ENCODE measurements at regions not wholly inside any gene's neighbourhood (a gene's known extent, or its start where the extent isn't known, plus 50 kb on each side); places are given as distances from the start of the nearest gene placed in this dataset.

- Histone ChIP-seq H3K4me1 (ENCODE audit: control insufficient read depth in 3 of 3, insufficient read depth in 3 of 3, low read length in 3 of 3) (no peaks in the 10 kb centered on the region), H3K9ac (ENCODE audit: low read depth in 1 of 3, low read length in 3 of 3) (no peak overlapping the region), H3K36me3 (ENCODE audit: control insufficient read depth in 3 of 3, insufficient read depth in 3 of 3, low read length in 3 of 3) (no peaks in the 10 kb centered on the region), H3K4me3 (ENCODE audit: low read length in 3 of 3) (no peak overlapping the region), H3K9me3 (ENCODE audit: control insufficient read depth in 3 of 3, low read length in 3 of 3) (no peaks in the 10 kb centered on the region), H3K27ac (ENCODE audit: low read depth, low read length) (no peak overlapping the region), H3K27me3 (ENCODE audit: control insufficient read depth in 3 of 3, insufficient read depth in 3 of 3, low read length in 3 of 3) (no peaks in the 10 kb centered on the region)
Measured at GRCh38 chr13:56378566-56378965, 762.2 kb upstream of the PRR20A start.

- Histone ChIP-seq H3K9ac (ENCODE audit: low read depth in 1 of 3, low read length in 3 of 3) (no peak overlapping the region), H3K36me3 (ENCODE audit: control insufficient read depth in 3 of 3, insufficient read depth in 3 of 3, low read length in 3 of 3) (no peaks in the 10 kb centered on the region), H3K4me1 (ENCODE audit: control insufficient read depth in 3 of 3, insufficient read depth in 3 of 3, low read length in 3 of 3) (no peaks in the 10 kb centered on the region), H3K27ac (ENCODE audit: low read depth, low read length) (no peak overlapping the region), H3K27me3 (ENCODE audit: control insufficient read depth in 3 of 3, insufficient read depth in 3 of 3, low read length in 3 of 3) (no peaks in the 10 kb centered on the region), H3K9me3 (ENCODE audit: control insufficient read depth in 3 of 3, low read length in 3 of 3) (no peaks in the 10 kb centered on the region), H3K4me3 (ENCODE audit: low read length in 3 of 3) (no peak overlapping the region)
Measured at GRCh38 chr13:56393549-56393948, 747.2 kb upstream of the PRR20A start.

- Histone ChIP-seq H3K27ac (ENCODE audit: low read depth, low read length) (no peak overlapping the region), H3K9ac (ENCODE audit: low read depth in 1 of 3, low read length in 3 of 3) (no peak overlapping the region), H3K4me3 (ENCODE audit: low read length in 3 of 3) (no peak overlapping the region), H3K9me3 (ENCODE audit: control insufficient read depth in 3 of 3, low read length in 3 of 3) (peaks cover 0 to 2% (median 0%) of the 10 kb centered on the region in 3 donors), H3K36me3 (ENCODE audit: control insufficient read depth in 3 of 3, insufficient read depth in 3 of 3, low read length in 3 of 3) (no peaks in the 10 kb centered on the region), H3K27me3 (ENCODE audit: control insufficient read depth in 3 of 3, insufficient read depth in 3 of 3, low read length in 3 of 3) (no peaks in the 10 kb centered on the region), H3K4me1 (ENCODE audit: control insufficient read depth in 3 of 3, insufficient read depth in 3 of 3, low read length in 3 of 3) (no peaks in the 10 kb centered on the region)
Measured at GRCh38 chr13:56396318-56396717, 744.4 kb upstream of the PRR20A start.

DNA sequence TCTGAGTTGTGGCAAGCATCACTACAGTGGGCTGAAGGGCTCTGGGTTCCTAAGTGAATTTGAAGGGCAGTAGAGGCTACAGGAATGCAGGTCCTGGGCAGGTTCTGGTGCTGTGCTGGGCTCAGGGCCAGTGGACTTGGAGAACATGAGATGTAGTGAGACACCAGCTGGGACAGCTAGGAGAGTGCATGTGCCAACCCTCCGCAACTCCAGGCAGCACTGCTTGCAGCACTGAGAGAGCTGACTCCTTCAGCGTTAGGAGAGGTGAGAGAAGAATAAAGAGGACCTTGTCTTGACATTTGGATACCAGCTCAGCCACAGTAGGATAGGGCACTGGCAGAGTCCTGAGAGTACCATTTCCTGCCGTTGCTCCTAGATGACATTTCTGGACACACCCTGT, 739.9 kb upstream of the PRR20A start:
- no peak overlapping the region for H3K9ac ChIP-seq (ENCODE audit: low read depth in 1 of 3, low read length in 3 of 3)
- H3K36me3 ChIP-seq (ENCODE audit: control insufficient read depth in 3 of 3, insufficient read depth in 3 of 3, low read length in 3 of 3): no peaks in the 10 kb centered on the region
- H3K27ac ChIP-seq (ENCODE audit: low read depth, low read length): no peak overlapping the region
- H3K27me3 ChIP-seq (ENCODE audit: control insufficient read depth in 3 of 3, insufficient read depth in 3 of 3, low read length in 3 of 3): no peaks in the 10 kb centered on the region
- no peaks in the 10 kb centered on the region for H3K4me1 ChIP-seq (ENCODE audit: control insufficient read depth in 3 of 3, insufficient read depth in 3 of 3, low read length in 3 of 3)
- no peak overlapping the region for H3K4me3 ChIP-seq (ENCODE audit: low read length in 3 of 3)
- peaks cover 0 to 2% (median 2%) of the 10 kb centered on the region in 3 donors for H3K9me3 ChIP-seq (ENCODE audit: control insufficient read depth in 3 of 3, low read length in 3 of 3)

DNA sequence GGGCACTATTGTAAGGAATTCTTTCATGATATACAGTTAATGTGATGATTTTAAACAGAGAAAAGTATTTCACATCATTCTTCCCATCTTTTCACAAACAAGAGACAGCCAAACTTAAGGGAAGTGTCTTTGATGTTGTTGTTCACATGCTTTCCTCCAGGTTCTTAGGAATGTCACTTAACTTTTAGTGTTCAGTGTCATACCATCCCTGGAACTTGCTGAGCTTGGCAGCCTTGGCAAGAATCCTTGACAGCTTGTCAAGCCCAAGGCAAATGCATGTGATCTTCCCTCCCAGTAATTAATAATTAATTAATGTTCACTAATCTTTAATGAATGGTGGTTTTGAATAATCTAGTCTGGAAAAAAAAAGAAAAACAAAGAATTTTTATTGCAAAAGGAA, 727.9 kb upstream of the PRR20A start:
- Histone ChIP-seq H3K27me3 (ENCODE audit: control insufficient read depth in 3 of 3, insufficient read depth in 3 of 3, low read length in 3 of 3) (no peaks in the 10 kb centered on the region), H3K9ac (ENCODE audit: low read depth in 1 of 3, low read length in 3 of 3) (no peak overlapping the region), H3K9me3 (ENCODE audit: control insufficient read depth in 3 of 3, low read length in 3 of 3) (no peaks in the 10 kb centered on the region), H3K4me3 (ENCODE audit: low read length in 3 of 3) (no peak overlapping the region), H3K27ac (ENCODE audit: low read depth, low read length) (no peak overlapping the region), H3K4me1 (ENCODE audit: control insufficient read depth in 3 of 3, insufficient read depth in 3 of 3, low read length in 3 of 3) (no peaks in the 10 kb centered on the region), H3K36me3 (ENCODE audit: control insufficient read depth in 3 of 3, insufficient read depth in 3 of 3, low read length in 3 of 3) (no peaks in the 10 kb centered on the region)

- Histone ChIP-seq H3K4me1 (ENCODE audit: control insufficient read depth in 3 of 3, insufficient read depth in 3 of 3, low read length in 3 of 3) (no peaks in the 10 kb centered on the region), H3K27me3 (ENCODE audit: control insufficient read depth in 3 of 3, insufficient read depth in 3 of 3, low read length in 3 of 3) (no peaks in the 10 kb centered on the region), H3K4me3 (ENCODE audit: low read length in 3 of 3) (no peak overlapping the region), H3K9me3 (ENCODE audit: control insufficient read depth in 3 of 3, low read length in 3 of 3) (no peaks in the 10 kb centered on the region), H3K9ac (ENCODE audit: low read depth in 1 of 3, low read length in 3 of 3) (no peak overlapping the region), H3K27ac (ENCODE audit: low read depth, low read length) (no peak overlapping the region), H3K36me3 (ENCODE audit: control insufficient read depth in 3 of 3, insufficient read depth in 3 of 3, low read length in 3 of 3) (no peaks in the 10 kb centered on the region)
Measured at GRCh38 chr13:56424246-56424645, 716.5 kb upstream of the PRR20A start.

DNA sequence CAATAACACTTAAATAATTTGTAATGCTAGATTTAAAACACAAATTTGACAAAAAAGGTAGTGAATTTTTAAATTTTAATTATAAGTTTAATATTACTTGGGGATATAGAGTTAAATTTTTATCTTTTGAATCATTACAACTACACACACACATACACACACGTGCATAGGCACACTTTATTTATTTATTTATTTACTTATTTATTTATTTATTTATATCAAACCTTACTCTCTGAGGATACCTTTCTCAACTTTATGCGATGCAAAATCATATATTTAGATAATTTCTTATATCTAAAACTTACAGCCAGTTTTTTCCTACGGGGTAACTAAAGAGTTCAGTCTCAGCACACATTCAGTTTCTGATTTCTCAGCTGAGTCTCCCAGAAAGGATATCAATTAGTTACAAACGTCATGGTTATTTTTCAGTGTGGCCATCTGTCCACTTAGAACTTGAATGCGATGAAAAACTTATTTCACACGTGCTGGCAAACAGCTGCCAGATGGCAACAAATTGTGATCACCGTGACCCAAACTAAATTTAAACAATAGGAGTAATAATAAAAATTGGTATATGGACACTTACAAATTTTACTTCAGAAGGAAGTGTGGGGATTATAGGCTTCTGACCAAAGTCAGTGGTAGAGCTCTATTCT, 683.1 kb upstream of the PRR20A start:
- Histone ChIP-seq H3K9me3 (ENCODE audit: control insufficient read depth in 3 of 3, low read length in 3 of 3) (peaks cover 0 to 2% (median 0%) of the 10 kb centered on the region in 3 donors), H3K4me3 (ENCODE audit: low read length in 3 of 3) (no peak overlapping the region), H3K27me3 (ENCODE audit: control insufficient read depth in 3 of 3, insufficient read depth in 3 of 3, low read length in 3 of 3) (no peaks in the 10 kb centered on the region), H3K9ac (ENCODE audit: low read depth in 1 of 3, low read length in 3 of 3) (no peak overlapping the region), H3K36me3 (ENCODE audit: control insufficient read depth in 3 of 3, insufficient read depth in 3 of 3, low read length in 3 of 3) (no peaks in the 10 kb centered on the region), H3K4me1 (ENCODE audit: control insufficient read depth in 3 of 3, insufficient read depth in 3 of 3, low read length in 3 of 3) (no peaks in the 10 kb centered on the region), H3K27ac (ENCODE audit: low read depth, low read length) (no peak overlapping the region)

- Histone ChIP-seq H3K4me1 (ENCODE audit: control insufficient read depth in 3 of 3, insufficient read depth in 3 of 3, low read length in 3 of 3) (no peaks in the 10 kb centered on the region), H3K9ac (ENCODE audit: low read depth in 1 of 3, low read length in 3 of 3) (no peak overlapping the region), H3K27me3 (ENCODE audit: control insufficient read depth in 3 of 3, insufficient read depth in 3 of 3, low read length in 3 of 3) (no peaks in the 10 kb centered on the region), H3K27ac (ENCODE audit: low read depth, low read length) (no peak overlapping the region), H3K36me3 (ENCODE audit: control insufficient read depth in 3 of 3, insufficient read depth in 3 of 3, low read length in 3 of 3) (no peaks in the 10 kb centered on the region), H3K4me3 (ENCODE audit: low read length in 3 of 3) (no peak overlapping the region), H3K9me3 (ENCODE audit: control insufficient read depth in 3 of 3, low read length in 3 of 3) (peaks cover 0 to 3% (median 0%) of the 10 kb centered on the region in 3 donors)
Measured at GRCh38 chr13:56459286-56459685, 681.4 kb upstream of the PRR20A start.

DNA sequence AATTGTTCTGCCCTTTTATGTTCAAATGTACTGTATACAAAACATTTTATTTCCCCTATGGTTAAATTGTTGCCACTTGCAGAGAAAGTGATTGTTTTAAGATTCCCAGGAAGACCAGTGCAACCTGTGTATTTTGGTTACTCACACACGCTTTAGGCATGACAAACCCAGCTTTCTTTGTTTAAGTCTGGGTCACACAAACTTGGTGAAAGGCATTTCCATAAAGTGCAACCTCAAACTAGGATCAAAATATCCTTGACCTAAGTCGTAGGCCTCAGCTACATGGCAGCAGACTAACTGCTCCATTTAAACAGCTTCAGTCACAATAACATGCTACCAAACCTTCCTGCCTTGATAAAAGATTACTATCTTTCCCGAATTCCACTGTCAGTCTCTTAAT, 639.0 kb upstream of the PRR20A start:
- H3K9ac ChIP-seq (ENCODE audit: low read depth in 1 of 3, low read length in 3 of 3): no peak overlapping the region

DNA sequence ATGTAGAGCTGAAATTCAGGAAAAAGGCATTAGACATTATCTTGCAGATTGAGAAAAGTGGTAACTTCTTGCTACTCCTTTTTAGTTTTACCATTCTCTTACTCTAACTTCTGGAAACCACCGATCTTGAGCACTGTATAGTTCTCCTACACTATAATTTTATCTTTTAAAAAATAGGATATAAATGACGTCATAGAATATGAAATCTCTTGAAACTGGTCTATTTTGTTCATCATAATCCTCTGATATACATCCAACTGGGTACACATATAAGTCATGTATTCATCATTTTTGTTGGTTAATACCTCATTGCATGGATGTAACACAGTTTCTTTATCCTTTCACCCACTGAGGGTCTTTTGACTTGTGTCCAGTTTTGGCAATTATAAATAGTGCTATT, 629.9 kb upstream of the PRR20A start:
- Histone ChIP-seq H3K4me1 (ENCODE audit: control insufficient read depth in 3 of 3, insufficient read depth in 3 of 3, low read length in 3 of 3) (no peaks in the 10 kb centered on the region), H3K36me3 (ENCODE audit: control insufficient read depth in 3 of 3, insufficient read depth in 3 of 3, low read length in 3 of 3) (no peaks in the 10 kb centered on the region), H3K27me3 (ENCODE audit: control insufficient read depth in 3 of 3, insufficient read depth in 3 of 3, low read length in 3 of 3) (no peaks in the 10 kb centered on the region), H3K9ac (ENCODE audit: low read depth in 1 of 3, low read length in 3 of 3) (no peak overlapping the region), H3K27ac (ENCODE audit: low read depth, low read length) (no peak overlapping the region), H3K4me3 (ENCODE audit: low read length in 3 of 3) (no peak overlapping the region), H3K9me3 (ENCODE audit: control insufficient read depth in 3 of 3, low read length in 3 of 3) (no peaks in the 10 kb centered on the region)

More for the DNA sequence above, 639.0 kb upstream of the PRR20A start:
- H3K4me1 ChIP-seq (ENCODE audit: control insufficient read depth in 3 of 3, insufficient read depth in 3 of 3, low read length in 3 of 3): no peaks in the 10 kb centered on the region
- H3K36me3 ChIP-seq (ENCODE audit: control insufficient read depth in 3 of 3, insufficient read depth in 3 of 3, low read length in 3 of 3): no peaks in the 10 kb centered on the region
- H3K27ac ChIP-seq (ENCODE audit: low read depth, low read length): no peak overlapping the region
- no peaks in the 10 kb centered on the region for H3K9me3 ChIP-seq (ENCODE audit: control insufficient read depth in 3 of 3, low read length in 3 of 3)
- no peak overlapping the region for H3K4me3 ChIP-seq (ENCODE audit: low read length in 3 of 3)
- H3K27me3 ChIP-seq (ENCODE audit: control insufficient read depth in 3 of 3, insufficient read depth in 3 of 3, low read length in 3 of 3): no peaks in the 10 kb centered on the region

Data from skeletal muscle tissue (tissue), 3 donors.